ENCODE measurements at regions not wholly inside any gene's neighbourhood (a gene's known extent, or its start where the extent isn't known, plus 50 kb on each side); places are given as distances from the start of the nearest gene placed in this dataset.

DNA sequence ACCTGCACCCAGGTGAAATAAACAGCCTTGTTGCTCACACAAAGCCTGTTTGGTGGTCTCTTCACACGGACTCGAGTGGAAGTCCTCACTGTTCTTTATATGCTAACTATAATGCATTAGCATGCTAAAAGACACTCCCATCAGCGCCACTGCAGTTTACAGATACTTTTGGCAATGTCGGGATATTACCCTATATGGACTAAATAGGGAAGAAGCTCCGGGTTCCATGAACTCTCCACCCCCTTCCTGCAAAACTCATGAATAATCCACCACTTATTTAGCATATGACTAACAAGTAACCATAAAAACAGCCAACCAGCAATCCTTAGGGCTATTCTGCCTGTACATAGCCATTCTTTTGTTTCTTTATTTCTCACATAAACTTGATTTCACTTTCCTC, 426.2 kb upstream of the PTPRD start:
- TF ChIP-seq, protein P1, sequence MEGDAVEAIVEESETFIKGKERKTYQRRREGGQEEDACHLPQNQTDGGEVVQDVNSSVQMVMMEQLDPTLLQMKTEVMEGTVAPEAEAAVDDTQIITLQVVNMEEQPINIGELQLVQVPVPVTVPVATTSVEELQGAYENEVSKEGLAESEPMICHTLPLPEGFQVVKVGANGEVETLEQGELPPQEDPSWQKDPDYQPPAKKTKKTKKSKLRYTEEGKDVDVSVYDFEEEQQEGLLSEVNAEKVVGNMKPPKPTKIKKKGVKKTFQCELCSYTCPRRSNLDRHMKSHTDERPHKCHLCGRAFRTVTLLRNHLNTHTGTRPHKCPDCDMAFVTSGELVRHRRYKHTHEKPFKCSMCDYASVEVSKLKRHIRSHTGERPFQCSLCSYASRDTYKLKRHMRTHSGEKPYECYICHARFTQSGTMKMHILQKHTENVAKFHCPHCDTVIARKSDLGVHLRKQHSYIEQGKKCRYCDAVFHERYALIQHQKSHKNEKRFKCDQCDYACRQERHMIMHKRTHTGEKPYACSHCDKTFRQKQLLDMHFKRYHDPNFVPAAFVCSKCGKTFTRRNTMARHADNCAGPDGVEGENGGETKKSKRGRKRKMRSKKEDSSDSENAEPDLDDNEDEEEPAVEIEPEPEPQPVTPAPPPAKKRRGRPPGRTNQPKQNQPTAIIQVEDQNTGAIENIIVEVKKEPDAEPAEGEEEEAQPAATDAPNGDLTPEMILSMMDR (IDR thresholded peaks at IDR 0.05) = no peak
- TF ChIP-seq POLR2A (IDR thresholded peaks at IDR 0.05) = no peak
